ENCODE measurements at regions not wholly inside any gene's neighbourhood (a gene's known extent, or its start where the extent isn't known, plus 50 kb on each side); places are given as distances from the start of the nearest gene placed in this dataset.

DNA sequence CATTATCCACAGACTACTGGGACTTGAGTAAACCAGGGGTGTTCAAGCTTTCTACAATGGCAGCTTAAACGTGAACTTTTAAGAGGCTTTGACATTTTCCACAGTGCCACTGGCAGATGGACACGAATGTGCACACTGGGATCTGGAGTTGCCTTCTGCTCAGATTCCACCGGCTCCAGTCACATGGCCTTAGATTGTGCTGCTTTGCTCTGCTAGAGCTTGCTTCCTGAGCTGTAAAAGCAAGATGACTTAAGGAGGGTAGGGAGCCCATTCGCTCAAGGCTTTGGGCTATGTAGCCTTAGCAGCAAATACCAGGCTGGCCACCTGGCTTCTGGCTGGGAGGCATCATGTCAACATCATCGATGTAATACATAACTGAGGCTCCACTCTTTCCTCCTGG is 436.9 kb downstream of the MED10 start:
- TF ChIP-seq GABPA (IDR thresholded peaks at IDR 0.05; ENCODE audit: low read depth) (no peak), CTCF (IDR thresholded peaks at IDR 0.05; ENCODE audit: insufficient read depth, low read length) (no peak), SPI1 (IDR thresholded peaks at IDR 0.05; ENCODE audit: borderline replicate concordance, low read depth) (no peak)

Measured in HL-60 (cell line).